Fibroblast of lung (primary cell): ENCODE measurements at regions not wholly inside any gene's neighbourhood (a gene's known extent, or its start where the extent isn't known, plus 50 kb on each side); places are given as distances from the start of the nearest gene placed in this dataset.
"Not testable (repeated sequence)": the region's sequence is repeated elsewhere in the genome, so short reads cannot be mapped to it uniquely, and the experiment has no call there.

Experiments used
- DNase-seq, 2 donors: peaks; one replicate each; pipeline versions ENCODE4 v3.0.0 to v3.0.0-alpha.2; 2010; ENCODE audit warnings: low read depth in 2 of 2
- H2AFZ ChIP-seq: 2 replicates; pipeline ENCODE4 v1.5.1; 2012; ENCODE audit warnings: low read length, control low read depth, inconsistent platforms
- H3K27ac ChIP-seq: 2 replicates; pipeline ENCODE4 v1.5.1; 2011; ENCODE audit warnings: low read length, control low read depth; ENCODE audit not compliant: insufficient read depth
- H3K27me3 ChIP-seq: 2 replicates; pipeline ENCODE4 v1.5.1; 2011; ENCODE audit warnings: mild to moderate bottlenecking, low read length; ENCODE audit not compliant: control insufficient read depth, insufficient read depth
- H3K36me3 ChIP-seq: 2 replicates; pipeline ENCODE4 v1.5.1; 2011; ENCODE audit warnings: low read length; ENCODE audit not compliant: control insufficient read depth, insufficient read depth
- H3K4me1 ChIP-seq: 2 replicates; pipeline ENCODE4 v1.5.1; 2011; ENCODE audit warnings: low read length; ENCODE audit not compliant: control insufficient read depth, insufficient read depth; ENCODE audit errors: extremely low read depth
- H3K4me2 ChIP-seq: 2 replicates; pipeline ENCODE4 v1.5.1; 2011; ENCODE audit warnings: low read length, control low read depth; ENCODE audit not compliant: insufficient read depth; ENCODE audit errors: extremely low read depth
- H3K4me3 ChIP-seq, 4 experiments: fragments of 200-600 bp in 1 of 4; sonication (generic) in 1 of 4; replicated peaks in 1 of 4; 2 replicates each; pipeline ENCODE4 v1.5.1; 2011 to 2016; ENCODE audit warnings: low read length in 4 of 4, low read depth in 3 of 4, mild to moderate bottlenecking in 3 of 4, control low read depth in 2 of 4, inconsistent platforms in 1 of 4, mixed read lengths in 1 of 4; ENCODE audit not compliant: insufficient read depth in 1 of 4; ENCODE audit errors: control extremely low read depth in 1 of 4
- H3K79me2 ChIP-seq: 2 replicates; pipeline ENCODE4 v1.5.1; 2012; ENCODE audit warnings: mild to moderate bottlenecking, low read length, inconsistent platforms; ENCODE audit not compliant: control insufficient read depth, insufficient read depth
- H3K9ac ChIP-seq: 2 replicates; pipeline ENCODE4 v1.5.1; 2011; ENCODE audit warnings: mild to moderate bottlenecking, low read length, control low read depth; ENCODE audit not compliant: insufficient read depth
- H3K9me3 ChIP-seq: 2 replicates; pipeline ENCODE4 v1.5.1; 2012; ENCODE audit warnings: low read depth, low read length; ENCODE audit not compliant: control insufficient read depth, insufficient read depth
- H4K20me1 ChIP-seq: 2 replicates; pipeline ENCODE4 v1.5.1; 2011; ENCODE audit warnings: low read length; ENCODE audit not compliant: control insufficient read depth, insufficient read depth; ENCODE audit errors: extremely low read depth
- EZH2 ChIP-seq: IDR thresholded peaks from 2 replicates; pipeline ENCODE4 v1.5.1; 2012; ENCODE audit warnings: low read length, control low read depth, mild to moderate bottlenecking; ENCODE audit errors: missing control alignments
- TF ChIP-seq, protein P1 (sequence below), 2 donors: IDR thresholded peaks in 1 of 2; conservative IDR thresholded peaks in 1 of 2; 1 replicate in 1 of 2; 2 replicates in 1 of 2; pipeline ENCODE4 v1.5.1; 2011 to 2012; ENCODE audit warnings: low read length in 2 of 2, control low read depth in 1 of 2, inconsistent platforms in 1 of 2, low read depth in 1 of 2, mild to moderate bottlenecking in 1 of 2

DNA sequence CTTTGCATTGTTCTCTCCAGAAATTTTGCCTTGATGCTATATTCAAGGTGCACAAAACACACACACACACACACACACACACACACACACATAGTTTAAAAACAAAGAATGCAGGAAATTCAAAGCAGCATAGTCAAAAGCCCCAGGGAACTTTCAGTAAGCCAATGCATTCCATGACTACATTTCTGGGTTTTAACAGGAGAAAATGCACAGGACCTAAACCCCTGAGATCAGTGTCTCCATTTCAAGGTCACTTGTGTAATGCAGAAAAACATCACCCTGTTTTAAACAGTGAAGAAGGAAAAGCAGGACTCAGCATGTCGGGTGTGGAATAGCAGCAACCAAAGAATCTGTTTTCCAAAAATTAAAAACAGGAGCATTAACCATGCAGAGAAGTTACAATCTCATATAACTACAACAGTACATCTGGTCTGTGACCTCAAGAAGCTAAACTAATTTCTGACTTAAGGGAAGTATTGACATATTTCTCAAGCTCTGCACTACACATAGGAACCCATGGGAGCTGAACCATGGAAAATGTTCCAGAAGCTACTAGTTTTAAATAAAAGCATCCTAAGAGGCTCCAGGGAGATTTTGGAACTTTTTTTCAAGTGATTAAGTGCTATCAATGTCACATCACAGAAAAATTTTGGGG lies 296.7 kb downstream of the HINT1 start:
- TF ChIP-seq EZH2 = no peak
- TF ChIP-seq, protein P1, sequence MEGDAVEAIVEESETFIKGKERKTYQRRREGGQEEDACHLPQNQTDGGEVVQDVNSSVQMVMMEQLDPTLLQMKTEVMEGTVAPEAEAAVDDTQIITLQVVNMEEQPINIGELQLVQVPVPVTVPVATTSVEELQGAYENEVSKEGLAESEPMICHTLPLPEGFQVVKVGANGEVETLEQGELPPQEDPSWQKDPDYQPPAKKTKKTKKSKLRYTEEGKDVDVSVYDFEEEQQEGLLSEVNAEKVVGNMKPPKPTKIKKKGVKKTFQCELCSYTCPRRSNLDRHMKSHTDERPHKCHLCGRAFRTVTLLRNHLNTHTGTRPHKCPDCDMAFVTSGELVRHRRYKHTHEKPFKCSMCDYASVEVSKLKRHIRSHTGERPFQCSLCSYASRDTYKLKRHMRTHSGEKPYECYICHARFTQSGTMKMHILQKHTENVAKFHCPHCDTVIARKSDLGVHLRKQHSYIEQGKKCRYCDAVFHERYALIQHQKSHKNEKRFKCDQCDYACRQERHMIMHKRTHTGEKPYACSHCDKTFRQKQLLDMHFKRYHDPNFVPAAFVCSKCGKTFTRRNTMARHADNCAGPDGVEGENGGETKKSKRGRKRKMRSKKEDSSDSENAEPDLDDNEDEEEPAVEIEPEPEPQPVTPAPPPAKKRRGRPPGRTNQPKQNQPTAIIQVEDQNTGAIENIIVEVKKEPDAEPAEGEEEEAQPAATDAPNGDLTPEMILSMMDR (conservative IDR thresholded peaks at IDR 0.05 in 1 of 2, IDR thresholded peaks at IDR 0.05 in 1 of 2; ENCODE audit: low read depth in 1 of 2, low read length in 2 of 2) = no peak

DNA sequence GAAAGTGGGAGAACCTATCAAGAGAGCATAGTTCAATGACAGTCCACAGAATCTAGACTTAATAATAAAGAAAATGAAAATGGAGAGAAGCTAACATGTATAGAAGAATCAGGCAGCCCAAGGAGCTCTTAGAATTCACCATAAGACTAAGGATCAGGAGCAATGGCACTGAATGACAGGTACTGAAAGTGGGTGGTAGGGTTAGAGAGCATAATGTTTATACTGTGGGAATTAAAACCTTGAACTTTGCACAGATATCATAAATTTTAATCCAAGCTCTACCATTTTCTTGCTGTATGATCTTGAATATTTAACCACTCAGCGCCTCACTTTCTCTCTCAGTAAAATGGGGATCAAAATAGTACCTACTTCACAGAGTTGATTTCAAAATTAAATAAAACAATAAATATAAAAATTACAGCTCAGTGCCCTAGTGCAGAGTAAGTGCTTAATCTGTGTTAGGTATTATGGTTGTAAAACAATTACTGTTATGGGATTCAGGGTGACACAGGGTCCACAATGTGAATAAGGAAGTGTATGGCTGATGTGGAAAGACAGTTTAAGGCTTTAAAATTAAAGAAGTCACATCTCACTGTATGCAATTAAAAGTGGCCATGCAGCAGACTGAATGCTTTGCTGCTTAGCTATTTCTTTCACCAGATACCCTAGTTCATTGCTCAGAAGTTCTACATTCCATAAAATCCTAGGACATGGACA lies 319.8 kb downstream of the HINT1 start:
- Histone ChIP-seq H4K20me1 (no peaks in the 10 kb centered on the region), H3K36me3 (no peaks in the 10 kb centered on the region), H3K4me2 (no peak overlapping the region), H3K27ac (no peak overlapping the region), H3K9ac (no peak overlapping the region), H2AFZ (no peak overlapping the region), H3K9me3 (no peaks in the 10 kb centered on the region), H3K27me3 (no peaks in the 10 kb centered on the region), H3K4me3 (no peak overlapping the region), H3K79me2 (no peaks in the 10 kb centered on the region), H3K4me1 (no peaks in the 10 kb centered on the region)
- no peak for TF ChIP-seq EZH2
- DNase-seq = no peak

More for the DNA sequence above, 296.7 kb downstream of the HINT1 start:
- no peak overlapping the region for H2AFZ ChIP-seq
- no peak overlapping the region for H3K4me3 ChIP-seq
- DNase-seq = peak in 1 of 2 donors; percentile 21
- H3K4me1 ChIP-seq = no peaks in the 10 kb centered on the region
- H3K9me3 ChIP-seq = no peaks in the 10 kb centered on the region
- H4K20me1 ChIP-seq = no peaks in the 10 kb centered on the region
- no peaks in the 10 kb centered on the region for H3K79me2 ChIP-seq
- H3K27me3 ChIP-seq = no peaks in the 10 kb centered on the region
- no peak overlapping the region for H3K4me2 ChIP-seq
- H3K36me3 ChIP-seq = no peaks in the 10 kb centered on the region
- H3K27ac ChIP-seq = no peak overlapping the region
- no peak overlapping the region for H3K9ac ChIP-seq

DNA sequence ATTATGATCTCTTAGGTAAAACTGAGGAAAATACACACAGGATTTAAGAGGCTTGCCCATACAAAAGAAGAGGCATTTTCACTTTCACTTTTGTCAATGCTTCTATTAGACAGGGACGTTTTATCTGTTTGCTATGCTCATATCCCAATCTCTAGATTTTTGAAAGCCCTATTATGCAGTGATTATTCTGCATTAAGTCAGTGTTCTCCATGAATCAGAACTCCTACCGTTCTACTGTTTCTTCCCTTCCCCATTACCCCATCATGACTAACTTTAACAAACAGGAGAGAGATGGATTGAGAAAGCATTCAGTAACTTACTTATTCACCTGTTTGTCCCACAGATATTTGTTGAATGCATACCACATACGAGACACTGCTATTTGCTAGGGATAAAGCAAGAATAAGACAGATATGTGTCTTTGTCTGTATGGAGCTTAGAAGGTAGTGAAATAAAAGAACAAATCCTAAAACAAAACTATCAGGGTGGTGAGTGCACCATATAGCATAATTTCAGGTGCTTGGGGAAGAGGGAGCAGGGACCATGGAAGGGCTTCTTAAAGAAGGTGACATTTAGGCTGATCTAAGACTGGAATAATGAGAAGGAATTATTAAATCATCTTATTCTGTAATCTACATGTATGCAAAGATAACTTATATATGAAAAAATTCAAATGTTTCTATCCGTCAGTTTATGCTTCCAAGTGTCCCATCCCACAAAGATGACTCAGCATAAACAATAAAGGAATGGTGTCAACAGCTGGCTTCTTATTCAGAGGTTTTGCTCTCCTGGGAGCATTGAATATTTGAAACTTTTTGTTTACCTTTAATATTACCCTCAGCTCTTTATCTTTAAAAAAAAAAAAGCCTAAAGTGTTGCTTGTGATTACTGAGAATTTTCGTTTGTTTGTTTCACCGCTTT lies 328.1 kb downstream of the HINT1 start:
- H3K27me3 ChIP-seq = no peaks in the 10 kb centered on the region
- H3K4me1 ChIP-seq = no peaks in the 10 kb centered on the region
- DNase-seq = peak in 1 of 2 donors; percentile 0
- H3K79me2 ChIP-seq = no peaks in the 10 kb centered on the region
- H3K9me3 ChIP-seq = no peaks in the 10 kb centered on the region
- H3K9ac ChIP-seq = no peak overlapping the region
- H3K4me2 ChIP-seq = no peak overlapping the region
- H3K27ac ChIP-seq = no peak overlapping the region
- no peaks in the 10 kb centered on the region for H3K36me3 ChIP-seq
- no peaks in the 10 kb centered on the region for H4K20me1 ChIP-seq
- H3K4me3 ChIP-seq = peak overlapping the region in 2 of 4 experiments; percentile 3 to 40
- TF ChIP-seq, protein P1 (conservative IDR thresholded peaks at IDR 0.05 in 1 of 2, IDR thresholded peaks at IDR 0.05 in 1 of 2; ENCODE audit: low read depth in 1 of 2, low read length in 2 of 2) = no peak
- TF ChIP-seq EZH2 = no peak
- H2AFZ ChIP-seq = no peak overlapping the region

DNA sequence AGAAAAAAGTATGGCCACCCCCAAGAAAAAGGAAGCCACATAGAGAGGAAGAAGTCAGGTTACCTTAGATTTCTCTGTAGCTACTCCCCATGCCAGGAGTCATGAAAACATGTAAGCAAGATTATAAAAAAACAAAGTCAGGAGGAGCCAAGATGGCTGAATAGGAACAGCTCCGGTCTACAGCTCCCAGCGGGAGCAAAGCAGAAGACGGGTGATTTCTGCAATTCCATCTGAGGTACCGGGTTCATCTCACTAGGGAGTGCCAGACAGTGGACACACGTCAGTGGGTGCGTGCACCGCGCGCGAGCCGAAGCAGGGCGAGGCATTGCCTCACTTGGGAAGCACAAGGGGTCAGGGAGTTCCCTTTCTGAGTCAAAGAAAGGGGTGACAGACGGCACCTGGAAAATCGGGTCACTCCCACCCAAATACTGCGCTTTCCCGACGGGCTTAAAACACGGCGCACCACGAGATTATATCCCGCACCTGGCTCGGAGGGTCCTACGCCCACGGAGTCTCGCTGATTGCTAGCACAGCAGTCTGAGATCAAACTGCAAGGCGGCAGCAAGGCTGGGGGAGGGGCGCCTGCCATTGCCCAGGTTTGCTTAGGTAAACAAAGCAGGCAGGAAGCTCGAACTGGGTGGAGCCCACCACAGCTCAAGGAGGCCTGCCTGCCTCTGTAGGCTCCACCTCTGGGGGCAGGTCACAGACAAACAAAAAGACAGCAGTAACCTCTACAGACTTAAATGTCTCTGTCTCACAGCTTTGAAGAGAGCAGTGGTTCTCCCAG lies 347.3 kb downstream of the HINT1 start:
- H4K20me1 ChIP-seq, H3K27me3 ChIP-seq, H2AFZ ChIP-seq, H3K27ac ChIP-seq, H3K4me1 ChIP-seq, H3K79me2 ChIP-seq, H3K4me3 ChIP-seq, DNase-seq, H3K4me2 ChIP-seq, H3K9ac ChIP-seq, H3K9me3 ChIP-seq, H3K36me3 ChIP-seq: not testable (repeated sequence)
